ENCODE measurements at regions not wholly inside any gene's neighbourhood (a gene's known extent, or its start where the extent isn't known, plus 50 kb on each side); places are given as distances from the start of the nearest gene placed in this dataset.
"Not testable (repeated sequence)": the region's sequence is repeated elsewhere in the genome, so short reads cannot be mapped to it uniquely, and the experiment has no call there.

GRCh38 chr10:77740396-77740795 lies 102.8 kb upstream of the KCNMA1 start:
- DNase-seq (ENCODE audit: low spot score); H3K27ac ChIP-seq (ENCODE audit: low read depth, low read length, poor library complexity, severe bottlenecking); CTCF ChIA-PET; H3K9me3 ChIP-seq (ENCODE audit: low read depth, low read length, poor library complexity, severe bottlenecking); H3K4me1 ChIP-seq (ENCODE audit: insufficient read depth, low read length, poor library complexity, severe bottlenecking); intact Hi-C loops (cut with micrococcal nuclease; ENCODE audit: unreplicated experiment); H3K4me3 ChIP-seq (ENCODE audit: low read depth, low read length, poor library complexity, severe bottlenecking); BruUV-seq (replicated peaks); H3K27me3 ChIP-seq (replicated peaks; ENCODE audit: insufficient read depth, low read depth, low read length, poor library complexity); POLR2A ChIA-PET (ENCODE audit: low non-redundant PET); H3K36me3 ChIP-seq (ENCODE audit: insufficient read depth, low read length, poor library complexity, severe bottlenecking): not testable (repeated sequence)

DNA sequence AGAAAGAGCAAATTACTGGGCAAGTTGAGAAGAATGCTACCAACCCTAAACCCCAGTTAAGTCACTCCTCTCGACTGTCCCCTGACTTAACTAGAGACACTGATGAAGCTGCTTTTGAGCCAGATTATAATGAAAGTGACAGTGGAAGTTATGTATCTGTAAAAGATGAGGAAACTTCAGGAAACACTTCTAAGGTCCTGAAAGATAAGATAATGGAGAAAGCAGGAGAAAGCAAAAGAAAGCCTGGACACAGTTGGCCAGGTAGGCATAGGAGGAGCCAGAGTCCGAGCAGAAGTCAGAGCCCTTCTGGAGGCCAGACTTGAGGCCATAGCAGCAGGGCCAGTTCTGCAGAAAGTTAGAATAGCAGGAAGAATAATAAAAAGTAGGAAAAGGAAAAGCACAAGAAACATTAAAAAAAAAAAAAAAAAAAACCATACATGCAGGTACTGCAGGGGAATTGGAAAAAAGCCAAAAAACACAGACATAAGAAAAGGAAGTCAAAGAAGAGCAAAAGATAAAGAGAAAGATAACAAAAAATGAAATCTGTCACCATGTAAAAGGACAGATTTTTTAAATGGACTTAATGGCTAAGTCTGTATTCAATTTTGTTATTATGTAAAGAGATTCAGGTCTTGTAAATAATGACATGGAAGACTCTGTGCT lies 101.0 kb upstream of the KCNMA1 start:
- ChIA-PET POLR2A (ENCODE audit: low non-redundant PET) (no interaction called here), CTCF (no interaction called here)
- H3K27ac ChIP-seq (ENCODE audit: low read depth, low read length, poor library complexity, severe bottlenecking): no peak overlapping the region
- H3K4me1 ChIP-seq (ENCODE audit: insufficient read depth, low read length, poor library complexity, severe bottlenecking): no peaks in the 10 kb centered on the region
- intact Hi-C loops (cut with micrococcal nuclease; ENCODE audit: unreplicated experiment): no loop called here
- BruUV-seq (replicated peaks): no TSS peak
- H3K4me3 ChIP-seq (ENCODE audit: low read depth, low read length, poor library complexity, severe bottlenecking): no peak overlapping the region
- H3K9me3 ChIP-seq (ENCODE audit: low read depth, low read length, poor library complexity, severe bottlenecking): no peaks in the 10 kb centered on the region
- H3K27me3 ChIP-seq (replicated peaks; ENCODE audit: insufficient read depth, low read depth, low read length, poor library complexity): no peaks in the 10 kb centered on the region
- TF ChIP-seq CTCF (conservative IDR thresholded peaks at IDR 0.05; ENCODE audit: low read depth, low read length) (no peak), EZH2 (IDR thresholded peaks at IDR 0.05; ENCODE audit: borderline replicate concordance, low read depth, low read length, poor library complexity, severe bottlenecking) (no peak)
- H3K36me3 ChIP-seq (ENCODE audit: insufficient read depth, low read length, poor library complexity, severe bottlenecking): no peaks in the 10 kb centered on the region
- no peak for DNase-seq (ENCODE audit: low spot score)

GRCh38 chr10:77737608-77738007 lies 100.0 kb upstream of the KCNMA1 start:
- CTCF ChIA-PET: no interaction called here
- POLR2A ChIA-PET (ENCODE audit: low non-redundant PET): no interaction called here
- Histone ChIP-seq H3K27ac (ENCODE audit: low read depth, low read length, poor library complexity, severe bottlenecking) (no peak overlapping the region), H3K4me3 (ENCODE audit: low read depth, low read length, poor library complexity, severe bottlenecking) (no peak overlapping the region), H3K9me3 (ENCODE audit: low read depth, low read length, poor library complexity, severe bottlenecking) (no peaks in the 10 kb centered on the region), H3K27me3 (replicated peaks; ENCODE audit: insufficient read depth, low read depth, low read length, poor library complexity) (no peaks in the 10 kb centered on the region), H3K36me3 (ENCODE audit: insufficient read depth, low read length, poor library complexity, severe bottlenecking) (no peaks in the 10 kb centered on the region), H3K4me1 (ENCODE audit: insufficient read depth, low read length, poor library complexity, severe bottlenecking) (no peaks in the 10 kb centered on the region)
- intact Hi-C loops (cut with micrococcal nuclease; ENCODE audit: unreplicated experiment): no loop called here
- no peak for TF ChIP-seq CTCF (conservative IDR thresholded peaks at IDR 0.05; ENCODE audit: low read depth, low read length)
- TF ChIP-seq EZH2 (IDR thresholded peaks at IDR 0.05; ENCODE audit: borderline replicate concordance, low read depth, low read length, poor library complexity, severe bottlenecking): no peak
- no peak for DNase-seq (ENCODE audit: low spot score)
- no TSS peak for BruUV-seq (replicated peaks)

- intact Hi-C loops (cut with micrococcal nuclease; ENCODE audit: unreplicated experiment); H3K4me1 ChIP-seq (ENCODE audit: insufficient read depth, low read length, poor library complexity, severe bottlenecking); H3K27me3 ChIP-seq (replicated peaks; ENCODE audit: insufficient read depth, low read depth, low read length, poor library complexity); H3K27ac ChIP-seq (ENCODE audit: low read depth, low read length, poor library complexity, severe bottlenecking); CTCF ChIA-PET; DNase-seq (ENCODE audit: low spot score); BruUV-seq (replicated peaks); H3K4me3 ChIP-seq (ENCODE audit: low read depth, low read length, poor library complexity, severe bottlenecking); H3K36me3 ChIP-seq (ENCODE audit: insufficient read depth, low read length, poor library complexity, severe bottlenecking); POLR2A ChIA-PET (ENCODE audit: low non-redundant PET); H3K9me3 ChIP-seq (ENCODE audit: low read depth, low read length, poor library complexity, severe bottlenecking): not testable (repeated sequence)
Measured at GRCh38 chr10:77735136-77735535, 97.5 kb upstream of the KCNMA1 start.
